ENCODE measurements at regions not wholly inside any gene's neighbourhood (a gene's known extent, or its start where the extent isn't known, plus 50 kb on each side); places are given as distances from the start of the nearest gene placed in this dataset.

- H3K79me2 ChIP-seq (ENCODE audit: control insufficient read depth, insufficient read depth, low read length), result no peaks in the 10 kb centered on the region
- TF ChIP-seq CTCF (conservative IDR thresholded peaks at IDR 0.05 in 1 of 2, IDR thresholded peaks at IDR 0.05 in 1 of 2; ENCODE audit: low read depth in 1 of 2, low read length in 2 of 2) (no peak), EZH2 (IDR thresholded peaks at IDR 0.05; ENCODE audit: low read length, missing control alignments) (no peak)
- H3K4me3 ChIP-seq (replicated peaks in 1 of 4; ENCODE audit: control extremely low read depth in 1 of 4, insufficient read depth in 1 of 4, low read depth in 3 of 4, low read length in 4 of 4), result no peak overlapping the region
Measured at GRCh38 chr10:78907551-78908211, 161.1 kb upstream of the ZMIZ1 start.

DNA sequence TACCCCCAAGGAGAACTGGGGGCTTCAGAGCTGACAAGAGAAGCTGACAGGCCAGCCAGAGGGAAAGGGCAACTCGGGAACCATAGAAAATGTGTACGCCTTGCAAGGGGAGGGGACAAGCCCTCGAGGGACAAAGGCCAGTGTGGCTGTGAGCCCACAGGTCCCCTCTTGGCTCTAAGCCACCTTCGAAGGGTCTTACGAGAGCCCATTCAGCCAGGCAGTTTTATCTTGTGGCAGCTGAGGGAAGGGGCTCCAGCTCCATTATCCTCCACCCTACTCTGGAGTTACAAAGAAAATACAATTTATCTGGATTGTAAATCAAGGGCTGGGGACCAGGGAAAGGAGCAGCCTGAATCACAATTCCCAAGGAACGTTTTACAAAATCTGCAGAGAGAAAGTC, 159.5 kb upstream of the ZMIZ1 start:
- Histone ChIP-seq H3K4me2 (ENCODE audit: extremely low read depth, insufficient read depth, low read length) (no peak overlapping the region), H3K36me3 (ENCODE audit: control insufficient read depth, insufficient read depth, low read length) (no peaks in the 10 kb centered on the region), H3K79me2 (ENCODE audit: control insufficient read depth, insufficient read depth, low read length) (no peaks in the 10 kb centered on the region), H3K9me3 (ENCODE audit: control insufficient read depth, insufficient read depth, low read depth, low read length) (no peaks in the 10 kb centered on the region), H3K27ac (ENCODE audit: insufficient read depth, low read length) (no peak overlapping the region), H4K20me1 (ENCODE audit: control insufficient read depth, extremely low read depth, insufficient read depth, low read length) (no peaks in the 10 kb centered on the region), H3K9ac (ENCODE audit: insufficient read depth, low read length) (no peak overlapping the region), H3K4me1 (ENCODE audit: control insufficient read depth, extremely low read depth, insufficient read depth, low read length) (no peaks in the 10 kb centered on the region), H2AFZ (ENCODE audit: low read length) (no peak overlapping the region), H3K4me3 (replicated peaks in 1 of 4; ENCODE audit: control extremely low read depth in 1 of 4, insufficient read depth in 1 of 4, low read depth in 3 of 4, low read length in 4 of 4) (no peak overlapping the region), H3K27me3 (ENCODE audit: control insufficient read depth, insufficient read depth, low read length) (peaks cover 14% of the 10 kb centered on the region)
- TF ChIP-seq CTCF (conservative IDR thresholded peaks at IDR 0.05 in 1 of 2, IDR thresholded peaks at IDR 0.05 in 1 of 2; ENCODE audit: low read depth in 1 of 2, low read length in 2 of 2) (no peak), EZH2 (IDR thresholded peaks at IDR 0.05; ENCODE audit: low read length, missing control alignments) (no peak)
- DNase-seq (ENCODE audit: low read depth in 2 of 2), result no peak

More at GRCh38 chr10:78907551-78908211, 161.1 kb upstream of the ZMIZ1 start:
- Histone ChIP-seq H4K20me1 (ENCODE audit: control insufficient read depth, extremely low read depth, insufficient read depth, low read length) (no peaks in the 10 kb centered on the region), H3K27me3 (ENCODE audit: control insufficient read depth, insufficient read depth, low read length) (peaks cover 19% of the 10 kb centered on the region), H3K4me2 (ENCODE audit: extremely low read depth, insufficient read depth, low read length) (no peak overlapping the region), H3K9ac (ENCODE audit: insufficient read depth, low read length) (no peak overlapping the region), H3K4me1 (ENCODE audit: control insufficient read depth, extremely low read depth, insufficient read depth, low read length) (no peaks in the 10 kb centered on the region), H2AFZ (ENCODE audit: low read length) (no peak overlapping the region), H3K36me3 (ENCODE audit: control insufficient read depth, insufficient read depth, low read length) (no peaks in the 10 kb centered on the region), H3K9me3 (ENCODE audit: control insufficient read depth, insufficient read depth, low read depth, low read length) (no peaks in the 10 kb centered on the region), H3K27ac (ENCODE audit: insufficient read depth, low read length) (no peak overlapping the region)
- no peak for DNase-seq (ENCODE audit: low read depth in 2 of 2)

DNA sequence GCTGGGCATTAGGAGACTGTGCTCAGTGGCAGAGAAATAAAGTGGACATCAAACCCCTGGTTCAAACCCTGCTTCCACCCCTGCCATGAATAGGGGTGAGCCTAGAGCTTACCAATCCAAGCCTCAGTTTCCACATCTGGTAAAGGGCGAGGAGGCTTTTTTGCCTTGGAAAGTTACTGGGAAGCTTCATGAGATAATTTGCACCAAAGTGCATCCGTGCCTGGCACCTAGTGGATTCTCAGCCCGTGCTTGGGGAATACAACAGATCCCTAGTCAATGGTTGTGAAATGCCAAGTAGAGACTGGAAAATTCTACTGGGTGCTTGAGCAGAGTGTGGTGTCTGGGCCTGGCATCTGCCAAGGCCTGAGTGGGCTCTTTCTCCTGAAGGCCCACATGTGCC, 158.7 kb upstream of the ZMIZ1 start:
- no peaks in the 10 kb centered on the region for H4K20me1 ChIP-seq (ENCODE audit: control insufficient read depth, extremely low read depth, insufficient read depth, low read length)
- no peak for TF ChIP-seq EZH2 (IDR thresholded peaks at IDR 0.05; ENCODE audit: low read length, missing control alignments)
- TF ChIP-seq CTCF (conservative IDR thresholded peaks at IDR 0.05 in 1 of 2, IDR thresholded peaks at IDR 0.05 in 1 of 2; ENCODE audit: low read depth in 1 of 2, low read length in 2 of 2), result no peak
- peaks cover 14% of the 10 kb centered on the region for H3K27me3 ChIP-seq (ENCODE audit: control insufficient read depth, insufficient read depth, low read length)
- H3K27ac ChIP-seq (ENCODE audit: insufficient read depth, low read length), result no peak overlapping the region
- DNase-seq (ENCODE audit: low read depth in 2 of 2), result no peak
- H3K4me1 ChIP-seq (ENCODE audit: control insufficient read depth, extremely low read depth, insufficient read depth, low read length), result no peaks in the 10 kb centered on the region
- no peak overlapping the region for H3K4me3 ChIP-seq (replicated peaks in 1 of 4; ENCODE audit: control extremely low read depth in 1 of 4, insufficient read depth in 1 of 4, low read depth in 3 of 4, low read length in 4 of 4)
- H3K9ac ChIP-seq (ENCODE audit: insufficient read depth, low read length), result no peak overlapping the region
- H3K4me2 ChIP-seq (ENCODE audit: extremely low read depth, insufficient read depth, low read length), result no peak overlapping the region
- no peaks in the 10 kb centered on the region for H3K9me3 ChIP-seq (ENCODE audit: control insufficient read depth, insufficient read depth, low read depth, low read length)
- H3K79me2 ChIP-seq (ENCODE audit: control insufficient read depth, insufficient read depth, low read length), result no peaks in the 10 kb centered on the region
- no peak overlapping the region for H2AFZ ChIP-seq (ENCODE audit: low read length)
- no peaks in the 10 kb centered on the region for H3K36me3 ChIP-seq (ENCODE audit: control insufficient read depth, insufficient read depth, low read length)
